Activated T-cell treated with anti-CD3 and anti-CD28 coated beads for 1 hour (primary cell): ENCODE measurements at regions not wholly inside any gene's neighbourhood (a gene's known extent, or its start where the extent isn't known, plus 50 kb on each side); places are given as distances from the start of the nearest gene placed in this dataset.

Source experiments
- DNase-seq: peaks from one replicate; pipeline ENCODE4 v3.0.0-alpha.2; 2020; ENCODE audit warnings: low read depth

DNA sequence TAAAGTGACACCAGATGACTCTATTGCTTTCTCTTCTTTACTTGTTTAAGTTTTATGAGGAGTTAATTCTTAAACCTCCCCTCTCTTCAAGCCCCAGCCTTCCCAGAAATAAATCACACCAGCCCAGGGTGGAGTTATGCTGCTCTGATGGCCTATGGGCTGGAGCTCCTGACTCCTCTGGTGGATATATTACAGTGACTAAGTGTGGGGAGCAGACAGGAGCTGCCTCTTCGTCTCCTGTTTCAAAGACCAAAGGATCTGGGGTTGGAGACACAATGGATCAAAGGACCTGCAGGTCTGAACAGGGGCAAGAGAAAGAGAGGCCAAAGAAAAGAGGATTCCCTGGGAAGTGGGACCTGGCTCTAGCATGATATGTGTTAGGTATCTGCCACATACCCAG, 312.0 kb upstream of the MSX2 start:
- no peak for DNase-seq

DNA sequence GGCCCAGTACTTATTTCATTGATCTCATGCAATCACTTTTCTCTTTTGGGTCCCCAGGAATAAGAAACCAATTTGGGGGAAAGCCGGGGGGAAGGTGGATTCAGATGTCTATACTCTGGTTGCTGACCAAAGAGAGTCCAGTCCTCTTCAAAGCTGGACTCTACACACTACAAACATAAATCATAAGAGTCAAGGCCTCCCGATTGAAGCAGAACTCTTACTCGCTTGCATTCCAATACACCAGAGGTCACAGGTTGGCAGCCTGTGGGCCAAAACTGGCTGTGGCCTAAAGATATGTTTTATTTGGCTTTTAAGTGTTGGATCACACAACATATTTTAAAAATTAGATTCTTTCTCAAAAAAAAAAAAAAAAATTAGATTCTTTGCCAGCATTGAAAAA, 311.4 kb upstream of the MSX2 start:
- DNase-seq: no peak

DNA sequence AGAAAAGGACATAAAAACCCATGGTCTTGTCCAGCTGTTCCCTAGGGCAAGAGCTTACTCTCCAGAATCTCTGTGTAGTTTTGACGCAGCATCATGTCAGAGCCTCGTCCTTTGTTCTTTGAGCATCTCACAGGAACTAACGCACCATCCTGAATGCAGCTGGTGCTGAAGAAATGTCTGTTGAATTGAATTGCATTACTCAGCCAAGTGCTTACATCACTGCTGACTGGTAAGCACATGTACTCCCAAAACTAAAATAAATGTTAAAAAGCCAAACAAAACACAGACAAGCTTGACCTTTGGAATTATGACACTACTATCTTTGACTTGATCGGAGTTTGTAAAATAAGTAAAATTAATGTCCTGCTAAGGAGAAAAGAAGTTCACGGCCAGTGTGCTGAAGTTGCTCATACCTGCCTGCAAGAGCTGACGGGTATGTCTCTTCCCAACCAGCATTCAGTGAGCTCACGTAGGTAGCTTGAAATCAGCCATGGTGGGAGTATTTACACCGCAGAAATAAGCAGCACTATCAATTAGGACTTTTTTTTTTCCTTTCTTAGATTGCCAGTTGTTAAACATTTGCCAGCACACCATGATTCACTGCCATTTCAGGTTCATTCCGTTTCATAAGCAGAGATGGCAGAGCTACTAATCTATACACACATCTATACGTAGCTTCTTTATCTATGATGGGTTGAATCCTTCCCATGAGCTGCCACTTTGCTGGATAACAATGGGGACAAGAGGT, 310.6 kb upstream of the MSX2 start:
- DNase-seq: no peak

DNA sequence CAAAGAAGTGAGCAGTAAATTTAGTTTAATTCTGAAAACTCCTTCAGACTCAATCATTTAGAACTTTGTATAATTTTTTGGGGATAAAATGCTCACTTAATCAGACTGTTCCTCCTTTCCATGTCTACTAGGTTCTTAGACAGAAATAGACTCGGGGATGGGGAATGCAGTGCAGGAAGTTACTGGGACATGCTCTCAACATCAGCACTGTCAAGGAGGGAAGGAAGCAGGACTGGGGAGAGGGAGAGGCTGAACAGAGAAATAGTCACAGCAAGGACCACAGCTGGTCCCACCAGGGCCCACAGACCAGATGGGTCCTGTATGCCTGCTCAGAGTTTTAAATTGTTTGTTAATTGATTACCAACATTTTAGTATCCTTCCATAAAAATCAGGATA, 310.1 kb upstream of the MSX2 start:
- DNase-seq: no peak

DNA sequence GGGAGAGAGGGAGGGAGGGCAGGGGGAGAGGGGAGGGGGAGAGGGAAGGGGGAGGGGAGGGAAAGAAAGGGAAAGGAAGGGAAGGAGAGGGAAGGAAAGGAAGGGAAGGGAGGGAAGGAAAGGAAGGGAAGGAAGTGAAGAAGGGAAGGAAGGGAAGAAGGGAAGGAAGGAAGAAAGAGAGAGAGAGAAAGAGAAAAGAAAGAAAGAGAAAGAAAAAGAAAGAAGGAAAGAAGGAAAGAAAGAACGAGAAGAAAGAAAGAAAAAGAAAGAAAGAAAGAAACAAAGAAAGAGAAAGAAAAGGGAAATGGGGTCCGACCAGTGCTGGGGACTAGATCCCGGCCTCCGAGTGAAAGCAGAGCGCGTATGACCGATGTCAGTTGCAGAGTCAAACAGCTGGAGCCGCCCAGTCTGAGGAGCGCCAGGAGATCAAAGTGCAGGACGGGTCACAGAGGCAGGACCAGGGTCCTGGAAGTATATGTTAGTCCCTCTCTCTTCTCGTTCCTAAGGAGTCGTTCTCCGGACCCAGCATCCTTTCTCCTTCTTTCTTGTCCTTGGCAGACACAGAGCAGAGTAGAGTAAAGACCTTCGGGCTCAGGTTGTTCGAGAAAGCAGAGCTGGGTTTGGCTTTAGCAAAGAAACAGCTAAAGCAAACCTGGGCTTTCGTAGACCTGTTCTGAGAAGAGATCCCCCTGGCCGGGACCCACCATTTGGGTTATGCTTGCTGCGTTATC, 305.4 kb upstream of the MSX2 start:
- no peak for DNase-seq

DNA sequence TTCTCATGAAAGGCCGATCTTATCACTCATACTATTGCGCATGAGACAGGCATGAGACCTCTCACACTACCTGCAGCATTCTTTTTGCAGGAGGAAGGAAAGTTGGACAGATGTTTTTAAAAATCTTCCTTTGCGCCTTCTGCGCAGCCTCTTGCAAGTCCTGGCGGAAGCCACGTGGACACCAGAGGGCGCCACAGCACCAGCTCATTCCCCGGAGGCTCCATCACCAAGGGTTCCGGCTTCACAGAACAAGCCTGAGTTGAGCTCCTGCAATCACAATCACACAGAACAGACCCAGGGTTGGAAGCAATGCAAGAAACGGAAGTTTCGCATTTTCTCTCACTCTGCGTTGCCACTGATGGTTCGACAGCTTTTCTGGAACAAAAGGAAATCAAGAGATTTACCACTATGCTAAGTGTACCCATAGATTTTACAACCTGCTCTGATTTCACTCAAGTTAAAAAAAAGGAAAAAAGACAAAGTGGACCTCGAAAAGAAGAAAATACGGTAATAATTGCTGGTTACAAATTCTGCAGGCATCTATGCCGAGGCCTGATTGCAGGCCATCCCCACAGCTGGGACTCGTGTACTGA, 304.7 kb upstream of the MSX2 start:
- peak; percentile 67 for DNase-seq

DNA sequence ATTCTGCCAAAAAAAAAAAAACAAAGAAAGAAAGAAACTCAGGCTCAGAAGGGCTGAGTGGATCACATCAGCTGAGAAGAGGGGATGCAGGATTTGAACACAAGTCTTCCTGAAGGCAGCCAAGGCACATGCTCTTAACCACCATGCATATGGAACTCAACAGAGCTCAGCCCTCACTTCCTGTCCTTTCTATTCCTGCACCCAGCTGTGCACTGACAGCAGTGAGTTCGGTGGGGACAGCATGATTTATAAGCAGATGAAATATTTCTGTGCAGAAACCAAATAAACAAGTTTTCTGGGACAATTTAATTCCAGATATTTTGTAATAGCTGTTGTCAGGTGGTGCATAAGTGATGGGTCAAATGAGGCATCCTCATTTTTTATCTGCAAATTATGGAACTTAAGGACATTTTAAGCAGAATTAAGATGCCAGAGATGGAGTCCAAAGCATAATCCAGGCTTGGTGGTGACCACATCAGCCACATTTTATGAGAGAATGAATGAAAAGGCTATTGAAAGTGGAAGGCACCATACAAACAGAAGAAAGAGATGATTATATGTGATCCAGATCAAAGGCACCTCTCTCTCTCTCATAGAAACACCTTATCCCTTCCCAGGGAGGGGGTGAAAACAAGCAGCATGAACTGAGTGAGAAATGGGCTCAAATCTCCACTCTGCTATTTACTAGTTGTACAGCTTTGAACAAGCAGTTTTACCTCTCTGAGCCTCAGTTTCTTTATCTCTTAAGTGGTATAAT, 303.6 kb upstream of the MSX2 start:
- no peak for DNase-seq

DNA sequence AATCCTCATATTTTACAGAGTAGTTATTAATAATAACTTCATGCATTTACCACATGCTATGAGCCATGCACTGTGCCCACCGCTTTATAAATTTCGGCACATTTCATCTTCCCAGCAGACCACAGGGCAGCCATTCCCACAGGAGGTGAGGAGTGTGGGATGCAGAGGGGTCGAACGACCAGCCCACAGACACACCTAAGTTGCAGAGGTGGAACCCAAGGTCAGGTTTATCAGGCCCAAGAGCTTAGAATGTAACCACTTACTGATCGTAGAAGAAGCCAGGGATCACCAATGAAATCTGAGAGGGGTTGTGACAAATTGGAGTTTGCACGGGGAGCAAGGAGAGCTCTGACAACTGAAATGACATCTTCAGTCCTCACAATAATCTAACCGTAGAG, 303.0 kb upstream of the MSX2 start:
- no peak for DNase-seq

DNA sequence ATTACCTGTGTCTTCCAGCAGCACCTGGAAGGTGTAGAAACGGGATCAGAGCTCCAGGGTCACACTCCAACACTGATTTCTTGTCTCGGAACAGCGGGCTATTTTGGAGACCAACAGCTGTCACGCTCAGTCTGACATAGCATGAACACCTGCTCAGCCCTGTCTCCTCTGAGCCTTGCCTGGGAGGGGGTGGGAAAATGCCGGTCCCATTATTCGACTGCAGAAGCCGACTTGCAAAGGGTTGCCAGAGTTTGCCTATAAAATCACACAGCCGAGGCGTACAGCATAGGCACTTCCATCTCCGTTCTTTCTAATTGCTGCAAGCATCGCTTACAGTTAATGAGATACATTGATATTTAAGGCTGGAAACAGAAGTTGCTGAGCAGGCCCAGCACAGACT, 300.8 kb upstream of the MSX2 start:
- DNase-seq: no peak

DNA sequence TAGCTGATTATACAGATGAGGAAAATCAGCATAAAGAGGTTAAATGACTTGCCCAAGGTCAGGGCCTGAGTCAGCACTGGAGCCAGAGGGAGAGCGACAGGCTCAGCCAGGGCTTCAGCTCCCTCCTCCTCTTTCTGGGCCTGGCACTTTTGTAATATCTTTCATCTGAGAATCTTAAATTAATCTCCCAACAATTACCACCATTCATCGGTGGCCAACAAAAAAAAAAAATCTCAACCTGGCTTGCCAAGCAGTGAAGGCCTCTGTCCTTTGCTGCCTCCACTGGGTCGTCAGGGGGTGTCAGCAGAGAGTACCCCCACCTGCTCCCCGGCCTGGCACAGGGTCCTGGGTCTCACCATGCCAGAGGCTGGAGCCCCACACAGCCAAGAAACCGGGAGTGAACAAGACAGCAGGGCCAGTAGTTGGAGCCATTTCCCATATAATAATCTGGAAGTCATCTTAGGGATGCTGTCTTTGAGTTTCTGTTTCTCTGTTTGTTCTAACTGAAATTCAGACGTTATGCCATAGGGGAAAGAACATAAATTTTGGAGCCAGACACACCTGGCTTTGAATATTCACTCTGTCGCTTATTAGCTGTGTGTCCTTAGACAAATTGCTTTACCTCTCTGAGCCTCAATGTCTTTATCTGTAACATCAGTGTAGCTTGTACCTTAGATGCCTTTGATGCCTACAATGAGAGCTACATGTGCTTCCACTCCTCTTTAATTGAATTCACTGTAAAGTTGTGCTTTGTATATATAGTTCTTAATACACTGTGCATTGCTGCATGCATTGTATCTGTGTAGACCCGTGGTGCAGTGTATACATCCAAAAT, 299.9 kb upstream of the MSX2 start:
- no peak for DNase-seq

DNA sequence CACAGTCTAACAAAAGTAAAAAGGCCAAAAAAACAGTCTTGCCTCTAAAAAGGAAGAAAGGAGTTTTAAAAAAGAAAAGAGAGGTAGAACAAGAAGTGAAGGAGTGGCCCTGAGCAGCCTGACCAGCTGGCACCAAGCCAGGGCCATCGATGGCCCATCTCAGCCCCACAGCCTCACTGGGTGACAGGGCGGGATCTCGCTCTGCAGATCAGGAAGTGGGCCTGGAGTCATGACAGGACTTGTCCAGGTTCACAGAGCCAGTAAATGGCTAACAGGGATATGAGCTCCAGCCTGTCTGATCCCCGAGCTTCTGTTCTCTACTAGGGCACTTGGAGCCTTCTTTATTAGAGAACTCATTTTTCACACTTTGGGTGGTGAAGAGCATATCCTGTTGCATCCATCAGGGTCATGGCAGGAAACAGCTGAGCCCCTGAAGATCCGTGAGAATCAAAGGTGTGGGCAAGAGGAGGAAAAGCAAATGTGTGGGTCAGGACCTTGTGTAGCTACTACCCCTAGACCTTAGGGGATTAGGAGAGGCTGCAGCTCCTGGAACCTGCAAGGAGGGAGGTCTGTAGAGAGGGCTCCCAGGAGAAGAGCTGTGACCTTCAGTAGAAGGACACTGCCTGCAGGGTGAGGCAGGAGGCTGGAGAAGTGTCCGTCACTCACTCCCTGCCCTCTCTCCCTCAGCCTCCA, 299.0 kb upstream of the MSX2 start:
- DNase-seq: no peak

DNA sequence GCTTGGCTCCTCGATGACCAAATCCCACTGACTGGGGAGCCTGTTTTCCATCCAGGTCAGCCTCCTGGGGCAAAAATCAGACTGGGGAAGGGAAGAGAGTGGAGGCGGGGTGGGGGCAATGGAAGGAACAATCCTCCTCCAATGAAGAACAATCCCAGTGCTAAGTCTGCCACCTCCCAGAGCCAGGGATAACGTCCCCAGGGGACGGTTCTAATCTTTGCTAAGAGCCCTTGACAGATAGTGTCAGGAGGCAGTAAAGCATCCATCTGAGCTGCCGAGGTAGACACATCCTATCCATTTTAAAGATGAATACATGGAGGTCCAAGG, 298.5 kb upstream of the MSX2 start:
- no peak for DNase-seq

DNA sequence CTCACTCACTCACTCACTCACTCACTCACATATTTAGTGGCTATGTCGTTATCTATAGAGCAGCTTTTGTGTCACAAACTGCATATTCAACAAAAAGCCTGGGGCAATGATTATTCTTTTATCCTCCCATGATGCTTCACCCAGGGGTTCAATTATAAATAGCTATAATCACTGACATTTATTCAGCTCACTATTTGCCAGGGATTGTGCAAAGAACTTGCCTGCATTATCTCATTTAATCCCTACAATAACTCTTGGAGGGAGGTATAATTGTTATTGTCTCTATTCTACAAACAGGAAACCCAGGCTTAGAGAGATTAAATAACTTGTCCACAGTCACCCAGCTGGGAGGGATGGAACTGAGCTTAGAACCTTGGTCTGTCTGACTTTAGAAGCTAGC, 298.0 kb upstream of the MSX2 start:
- no peak for DNase-seq

DNA sequence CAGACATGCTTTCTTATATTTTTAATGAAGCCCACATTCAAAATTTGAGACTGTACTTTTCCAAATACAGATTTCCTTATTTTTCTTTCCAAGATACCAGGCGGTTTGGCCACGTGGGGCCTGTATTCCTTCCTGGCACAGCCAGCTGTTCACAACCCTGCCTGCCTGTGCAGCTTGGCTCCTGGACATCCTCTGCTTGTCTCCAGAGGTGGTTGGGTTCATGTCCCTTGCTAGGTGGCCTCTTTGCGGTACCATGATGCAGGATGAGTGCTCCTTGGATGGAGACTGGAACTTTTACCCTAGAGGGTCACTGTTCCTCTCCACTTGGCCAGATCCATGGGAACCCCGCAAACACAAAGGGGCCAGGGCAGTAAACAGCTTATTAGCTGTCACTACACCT, 297.5 kb upstream of the MSX2 start:
- DNase-seq: no peak

DNA sequence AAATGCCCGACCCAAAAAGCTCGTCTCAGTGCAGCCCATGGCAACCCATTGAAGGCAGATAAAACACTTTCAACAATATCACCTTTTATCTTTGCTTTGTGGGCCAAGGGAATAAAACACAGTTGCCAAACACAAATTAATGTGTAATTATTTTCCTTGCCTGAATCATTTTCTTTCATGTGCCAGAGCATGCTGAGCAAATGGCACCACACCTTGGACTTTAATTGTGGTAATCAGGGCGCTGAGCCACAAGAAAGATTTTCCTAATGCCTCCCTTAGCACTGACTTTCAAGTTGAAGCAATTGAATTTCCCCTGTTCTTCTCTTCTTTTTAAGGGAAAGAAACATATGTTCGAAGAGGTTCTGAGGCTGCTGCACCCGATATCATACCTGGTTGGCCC, 297.1 kb upstream of the MSX2 start:
- DNase-seq: no peak

DNA sequence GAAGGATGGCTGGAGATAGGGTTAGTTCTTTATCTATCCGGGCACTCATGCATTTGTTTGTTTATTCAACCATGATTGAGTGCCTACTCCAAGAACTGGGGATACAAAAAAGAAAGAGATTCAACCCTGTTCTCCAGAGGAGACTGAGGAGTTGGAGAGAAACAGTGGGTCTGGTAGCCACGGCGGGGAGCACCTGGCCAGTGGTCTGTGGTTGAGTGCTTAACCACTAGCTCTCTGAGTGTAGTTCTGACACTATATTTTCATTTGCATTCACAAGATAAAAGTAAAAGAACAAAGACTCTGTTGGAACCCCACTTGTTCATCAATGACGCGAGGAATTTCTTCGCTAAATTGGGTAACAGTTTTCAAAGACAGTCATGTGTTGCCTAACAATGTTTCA, 295.5 kb upstream of the MSX2 start:
- DNase-seq: no peak

DNA sequence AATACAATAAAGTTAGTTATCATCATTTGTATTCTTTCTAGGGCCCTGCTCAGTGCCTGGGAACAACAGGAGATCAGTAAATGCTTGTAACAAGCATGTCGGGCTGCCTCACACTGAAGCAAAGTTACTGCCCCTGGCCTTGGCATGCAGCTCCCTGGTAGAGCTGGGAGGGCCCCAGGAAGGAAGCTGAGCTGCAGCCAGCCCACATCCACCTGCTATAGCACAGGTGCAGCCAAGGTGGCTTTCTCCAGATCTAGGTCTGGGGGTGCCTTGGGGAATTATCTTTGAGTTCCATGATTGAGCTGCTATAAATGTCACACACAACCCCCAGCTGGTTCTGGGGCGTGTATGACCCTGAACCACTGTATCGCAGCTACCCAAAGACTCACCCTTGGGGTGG, 293.4 kb upstream of the MSX2 start:
- no peak for DNase-seq

DNA sequence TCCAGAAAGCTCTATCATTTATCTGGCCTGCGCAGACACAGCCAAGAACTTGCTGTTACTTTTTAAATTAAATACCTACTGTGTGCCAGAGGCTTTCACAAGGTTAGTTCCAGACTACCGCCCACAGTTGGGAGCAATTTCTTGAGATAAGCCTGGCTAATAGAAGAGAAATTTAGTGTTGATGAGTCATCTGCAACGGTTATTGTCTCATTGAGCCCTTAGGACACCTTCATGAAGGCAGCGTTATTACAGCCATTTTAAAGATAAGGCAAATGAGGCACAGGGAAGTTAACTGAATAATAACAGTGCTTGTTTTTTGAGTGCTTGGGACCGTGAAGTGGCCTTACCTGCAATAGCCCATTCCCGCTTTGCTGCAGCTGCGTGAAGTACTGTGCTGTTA, 292.9 kb upstream of the MSX2 start:
- DNase-seq: no peak

DNA sequence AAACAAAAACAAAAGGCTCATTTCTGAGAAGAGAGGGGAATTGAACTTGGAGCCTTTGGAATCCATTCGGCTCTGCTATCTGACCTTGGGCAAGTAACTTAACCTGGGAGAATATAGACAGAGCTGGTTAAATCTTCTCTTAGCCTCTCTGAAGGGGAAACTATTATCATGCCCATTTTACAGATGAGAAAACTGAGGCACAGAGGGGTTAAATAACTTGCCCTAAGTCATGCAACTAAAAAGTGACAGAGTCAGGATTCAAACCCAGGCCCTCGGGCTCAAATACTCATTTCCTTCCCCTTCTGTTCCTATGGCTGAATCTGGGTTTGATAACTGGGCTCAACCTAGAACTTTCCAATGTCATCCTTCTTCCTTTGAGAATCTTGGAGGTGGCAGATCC, 291.3 kb upstream of the MSX2 start:
- DNase-seq: no peak

DNA sequence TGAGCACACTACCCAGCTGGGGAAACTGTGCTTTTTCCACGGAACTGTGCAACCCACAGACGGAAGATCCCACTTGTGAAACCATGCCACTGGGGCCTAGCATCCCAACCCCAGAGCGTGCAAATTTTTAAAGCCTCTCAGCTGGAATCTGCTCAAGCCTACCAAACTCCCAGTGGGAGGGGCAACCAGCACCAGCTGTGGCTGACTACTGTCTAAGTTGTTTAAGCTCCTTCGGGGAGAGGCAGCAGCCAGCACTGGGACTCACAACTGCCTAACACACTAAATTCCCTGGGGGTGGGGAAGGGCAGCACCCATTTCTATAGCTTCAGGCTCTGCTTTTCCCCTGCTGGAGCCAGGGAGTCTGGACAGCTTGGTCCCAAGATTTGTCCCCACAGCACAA, 287.6 kb upstream of the MSX2 start:
- no peak for DNase-seq

DNA sequence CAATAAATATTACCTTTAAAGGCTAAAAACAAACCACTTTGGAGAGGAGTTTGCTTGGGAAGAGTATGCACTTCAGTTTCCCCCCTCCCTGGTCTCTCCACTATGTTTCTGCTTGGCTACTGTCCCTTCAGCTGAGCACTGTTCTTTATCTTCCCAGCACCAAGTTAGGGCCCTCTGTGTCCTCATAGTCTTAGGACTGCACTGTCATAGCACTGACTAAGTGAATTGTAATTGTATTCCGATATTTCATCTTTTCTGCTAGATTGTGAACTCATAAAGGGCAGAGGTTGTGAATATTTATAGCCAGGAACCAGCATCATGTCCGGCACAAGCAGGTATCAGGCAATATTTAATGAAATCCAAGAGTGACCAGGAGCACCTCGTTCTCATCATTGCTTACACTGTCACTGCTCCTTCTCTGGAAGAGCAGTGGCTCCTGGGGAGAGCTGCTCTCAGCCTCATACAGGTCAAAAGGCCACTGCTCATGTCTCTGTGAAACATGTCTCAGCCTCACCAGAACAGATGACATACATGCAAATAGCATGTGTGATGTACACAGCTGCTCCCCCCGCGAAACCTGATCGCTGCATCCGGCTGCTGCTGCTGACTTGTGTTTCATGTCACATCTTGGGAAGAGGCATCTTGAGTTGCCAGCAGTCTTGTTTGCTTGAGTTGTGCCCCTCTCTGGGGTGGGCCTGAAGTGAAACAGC, 279.7 kb upstream of the MSX2 start:
- DNase-seq: no peak
